GM12891 (cell line): ENCODE measurements at regions not wholly inside any gene's neighbourhood (a gene's known extent, or its start where the extent isn't known, plus 50 kb on each side); places are given as distances from the start of the nearest gene placed in this dataset.

Experiments used
- PAX5 ChIP-seq: IDR thresholded peaks from 2 replicates; pipeline ENCODE4 v1.6.1; 2011; ENCODE audit warnings: low read length, moderate library complexity, mild to moderate bottlenecking; ENCODE audit not compliant: insufficient read depth, severe bottlenecking
- POLR2A ChIP-seq: IDR thresholded peaks from 2 replicates; pipeline ENCODE4 v1.6.1; 2011; ENCODE audit warnings: low read depth, low read length, control low read depth
- POU2F2 ChIP-seq: IDR thresholded peaks from 2 replicates; pipeline ENCODE4 v1.6.1; 2011; ENCODE audit warnings: low read depth, mild to moderate bottlenecking, control low read depth, low read length, moderate library complexity
- SPI1 ChIP-seq: IDR thresholded peaks from 2 replicates; pipeline ENCODE4 v1.6.1; 2011; ENCODE audit warnings: low read depth, low read length, control low read depth
- TAF1 ChIP-seq: IDR thresholded peaks from 2 replicates; pipeline ENCODE4 v1.6.1; 2011; ENCODE audit warnings: low read depth, low read length, control low read depth

GRCh38 chr4:176558661-176559060 is 234.1 kb downstream of the VEGFC start:
- TF ChIP-seq POLR2A (no peak), POU2F2 (no peak), TAF1 (no peak), PAX5 (no peak), SPI1 (no peak)
